Smooth muscle cell (in vitro differentiated cells): ENCODE measurements at regions not wholly inside any gene's neighbourhood (a gene's known extent, or its start where the extent isn't known, plus 50 kb on each side); places are given as distances from the start of the nearest gene placed in this dataset.

Experiments
- DNase-seq: peaks from one replicate; lab custom pipeline; 2025; ENCODE audit not compliant: unreplicated experiment; lab: John Stamatoyannopoulos, UW
- H2AFZ ChIP-seq: fragments of 200-600 bp; sonication (generic); 2 replicates; pipeline ENCODE4 v1.6.0; 2016; ENCODE audit warnings: antibody characterized with exemption, low read depth, mild to moderate bottlenecking
- H3F3A ChIP-seq: fragments of 200-600 bp; sonication (generic); 2 replicates; pipeline ENCODE4 v1.6.0; 2017; ENCODE audit warnings: antibody characterized with exemption, low read depth
- H3K27ac ChIP-seq: fragments of 200-600 bp; sonication (generic); 2 replicates; pipeline ENCODE4 v1.5.1; 2016; ENCODE audit warnings: low read depth, mild to moderate bottlenecking
- H3K27me3 ChIP-seq: fragments of 200-600 bp; sonication (generic); 2 replicates; pipeline ENCODE4 v1.6.1; 2016; ENCODE audit warnings: low read depth, mild to moderate bottlenecking
- H3K36me3 ChIP-seq: fragments of 200-600 bp; sonication (generic); 2 replicates; pipeline ENCODE4 v1.5.1; 2016; ENCODE audit warnings: low read depth
- H3K4me1 ChIP-seq: fragments of 200-600 bp; sonication (generic); 2 replicates; pipeline ENCODE4 v1.5.1; 2016; ENCODE audit warnings: low read depth
- H3K4me2 ChIP-seq: fragments of 200-600 bp; sonication (generic); 2 replicates; pipeline ENCODE4 v1.6.0; 2016; ENCODE audit warnings: mild to moderate bottlenecking
- H3K4me3 ChIP-seq: fragments of 200-600 bp; sonication (generic); 2 replicates; pipeline ENCODE4 v1.5.1; 2016; ENCODE audit warnings: mild to moderate bottlenecking
- H3K79me2 ChIP-seq: fragments of 200-600 bp; sonication (generic); 2 replicates; pipeline ENCODE4 v1.6.0; 2016; ENCODE audit warnings: low read depth, mild to moderate bottlenecking
- H3K9ac ChIP-seq: fragments of 200-600 bp; sonication (generic); 2 replicates; pipeline ENCODE4 v1.6.0; 2016; ENCODE audit warnings: low read depth
- H3K9me3 ChIP-seq: fragments of 200-600 bp; sonication (generic); replicated peaks from 2 replicates; pipeline ENCODE4 v1.5.1; 2016; ENCODE audit warnings: low read depth
- H4K20me1 ChIP-seq: fragments of 200-600 bp; sonication (generic); 2 replicates; pipeline ENCODE4 v1.6.0; 2016; ENCODE audit warnings: low read depth
- WGBS: methylation state at CpG from one replicate; pipeline ENCODE4 v1.1.7; 2016; ENCODE audit warnings: low lambda C conversion rate; 5-methylcytosine and 5-hydroxymethylcytosine counted together
- TF ChIP-seq, protein P1 (sequence below): fragments of 200-600 bp; sonication (generic); IDR thresholded peaks from 2 replicates; pipeline ENCODE4 v1.5.1; 2017; ENCODE audit warnings: borderline replicate concordance, mild to moderate bottlenecking, antibody characterized with exemption; ENCODE audit not compliant: insufficient read depth, poor library complexity, severe bottlenecking

DNA sequence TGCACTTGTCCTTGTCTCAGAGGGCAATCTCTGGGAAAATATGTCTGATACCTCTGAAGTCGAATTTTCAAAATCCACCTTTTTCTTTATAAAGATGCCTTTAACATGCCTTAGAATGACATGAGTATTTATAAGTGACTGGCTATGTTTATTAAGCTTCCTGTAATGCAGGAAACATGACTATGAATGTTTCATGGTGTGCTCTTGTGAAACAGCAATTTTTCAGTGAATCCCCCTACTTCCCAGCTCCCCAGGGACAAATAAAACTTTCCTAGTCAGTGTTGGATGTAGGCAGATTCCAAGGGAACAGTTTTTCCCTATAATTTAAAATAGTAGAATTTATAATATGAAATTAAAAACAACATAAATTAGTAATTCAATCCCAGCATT lies 437.0 kb downstream of the LMO4 start:
- Histone ChIP-seq H2AFZ (no peak overlapping the region), H3K4me1 (no peaks in the 10 kb centered on the region), H3K9me3 (no peaks in the 10 kb centered on the region), H3F3A (no peaks in the 10 kb centered on the region), H4K20me1 (no peaks in the 10 kb centered on the region), H3K79me2 (no peaks in the 10 kb centered on the region), H3K27me3 (no peaks in the 10 kb centered on the region), H3K4me2 (no peak overlapping the region), H3K36me3 (peaks cover 4% of the 10 kb centered on the region), H3K9ac (no peak overlapping the region), H3K4me3 (no peak overlapping the region), H3K27ac (no peak overlapping the region)
- TF ChIP-seq, protein P1, sequence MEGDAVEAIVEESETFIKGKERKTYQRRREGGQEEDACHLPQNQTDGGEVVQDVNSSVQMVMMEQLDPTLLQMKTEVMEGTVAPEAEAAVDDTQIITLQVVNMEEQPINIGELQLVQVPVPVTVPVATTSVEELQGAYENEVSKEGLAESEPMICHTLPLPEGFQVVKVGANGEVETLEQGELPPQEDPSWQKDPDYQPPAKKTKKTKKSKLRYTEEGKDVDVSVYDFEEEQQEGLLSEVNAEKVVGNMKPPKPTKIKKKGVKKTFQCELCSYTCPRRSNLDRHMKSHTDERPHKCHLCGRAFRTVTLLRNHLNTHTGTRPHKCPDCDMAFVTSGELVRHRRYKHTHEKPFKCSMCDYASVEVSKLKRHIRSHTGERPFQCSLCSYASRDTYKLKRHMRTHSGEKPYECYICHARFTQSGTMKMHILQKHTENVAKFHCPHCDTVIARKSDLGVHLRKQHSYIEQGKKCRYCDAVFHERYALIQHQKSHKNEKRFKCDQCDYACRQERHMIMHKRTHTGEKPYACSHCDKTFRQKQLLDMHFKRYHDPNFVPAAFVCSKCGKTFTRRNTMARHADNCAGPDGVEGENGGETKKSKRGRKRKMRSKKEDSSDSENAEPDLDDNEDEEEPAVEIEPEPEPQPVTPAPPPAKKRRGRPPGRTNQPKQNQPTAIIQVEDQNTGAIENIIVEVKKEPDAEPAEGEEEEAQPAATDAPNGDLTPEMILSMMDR = no peak
- WGBS = 94% methylated on average over 1 of the region's 1 CpG
- no peak for DNase-seq

DNA sequence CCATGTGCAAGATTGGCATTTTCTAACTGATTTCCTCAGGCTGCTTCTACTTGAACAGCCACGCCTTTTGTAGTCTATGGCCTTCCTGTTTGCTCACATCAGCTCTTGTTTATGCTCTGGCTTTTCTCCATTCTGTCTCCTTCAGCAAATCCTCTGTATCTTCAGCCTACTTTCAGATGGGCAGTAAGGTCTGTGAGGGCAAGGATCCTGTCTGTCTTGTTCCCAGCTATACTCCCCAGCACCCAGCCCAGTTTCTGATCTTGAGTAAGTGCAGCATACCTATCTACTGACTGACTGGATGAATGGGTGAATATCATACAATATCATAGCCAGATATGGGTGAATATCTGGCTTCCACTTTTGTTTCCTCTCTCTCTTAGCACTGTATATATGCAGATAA lies 438.1 kb downstream of the LMO4 start:
- Histone ChIP-seq H3K27me3 (no peaks in the 10 kb centered on the region), H3F3A (no peaks in the 10 kb centered on the region), H3K9me3 (no peaks in the 10 kb centered on the region), H3K36me3 (peaks cover 4% of the 10 kb centered on the region), H4K20me1 (no peaks in the 10 kb centered on the region), H3K4me3 (no peak overlapping the region), H3K27ac (no peak overlapping the region), H2AFZ (no peak overlapping the region), H3K4me1 (no peaks in the 10 kb centered on the region), H3K4me2 (no peak overlapping the region), H3K9ac (no peak overlapping the region), H3K79me2 (no peaks in the 10 kb centered on the region)
- WGBS = 36% methylated on average over 1 of the region's 1 CpG
- no peak for DNase-seq
- TF ChIP-seq, protein P1 = no peak

DNA sequence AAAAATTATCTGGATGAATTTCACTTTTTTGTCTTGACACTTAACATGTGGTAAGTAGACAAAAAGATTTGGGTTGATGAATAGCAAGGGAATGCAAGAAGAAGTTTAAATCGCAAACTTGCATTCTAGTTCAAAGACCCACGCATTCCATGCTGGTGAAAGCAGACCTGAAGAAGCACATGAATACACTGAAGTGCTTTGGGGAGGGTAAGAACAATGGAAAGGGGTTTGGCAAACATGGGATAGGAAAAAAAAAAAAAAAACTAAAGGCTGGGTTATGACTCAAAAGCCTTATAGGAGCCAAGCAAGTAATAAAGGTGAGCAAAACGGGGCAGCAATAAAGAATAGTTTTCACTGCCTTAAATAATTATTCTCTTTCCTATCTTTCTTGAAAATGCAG lies 450.2 kb downstream of the LMO4 start:
- Histone ChIP-seq H3K36me3 (no peaks in the 10 kb centered on the region), H3K4me2 (no peak overlapping the region), H3K79me2 (no peaks in the 10 kb centered on the region), H2AFZ (no peak overlapping the region), H3K4me1 (no peaks in the 10 kb centered on the region), H4K20me1 (no peaks in the 10 kb centered on the region), H3K9me3 (no peaks in the 10 kb centered on the region), H3F3A (no peaks in the 10 kb centered on the region), H3K27me3 (no peaks in the 10 kb centered on the region), H3K4me3 (no peak overlapping the region), H3K27ac (no peak overlapping the region), H3K9ac (no peak overlapping the region)
- no peak for DNase-seq
- TF ChIP-seq, protein P1 = no peak
- 81% methylated on average over 3 of the region's 3 CpGs for WGBS

DNA sequence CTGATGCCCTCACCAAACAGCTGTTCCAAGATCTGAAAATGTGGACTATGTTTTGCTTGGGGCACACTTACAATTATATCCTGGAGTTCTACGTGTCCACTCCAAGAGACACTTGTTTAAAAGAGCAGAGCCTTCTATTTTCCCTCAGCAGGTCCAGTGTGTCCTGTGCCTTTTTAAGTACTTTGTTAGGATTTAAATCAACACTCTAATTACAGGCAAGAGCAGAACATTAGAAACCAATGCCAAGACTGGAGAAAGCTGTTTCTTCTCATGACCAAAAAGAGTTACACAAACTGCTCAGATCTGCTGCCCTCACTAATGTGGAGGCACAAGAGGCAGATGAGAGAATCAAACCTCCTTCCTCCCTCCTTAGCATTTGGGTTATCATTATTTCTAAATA lies 452.9 kb downstream of the LMO4 start:
- no peak overlapping the region for H3K4me2 ChIP-seq
- no peaks in the 10 kb centered on the region for H3K27me3 ChIP-seq
- no peak for DNase-seq
- no peak overlapping the region for H3K27ac ChIP-seq
- no peak overlapping the region for H3K4me3 ChIP-seq
- H3K79me2 ChIP-seq = no peaks in the 10 kb centered on the region
- no peak overlapping the region for H2AFZ ChIP-seq
- H4K20me1 ChIP-seq = no peaks in the 10 kb centered on the region
- H3K9me3 ChIP-seq = no peaks in the 10 kb centered on the region
- TF ChIP-seq, protein P1 = no peak
- H3K4me1 ChIP-seq = no peaks in the 10 kb centered on the region
- no peaks in the 10 kb centered on the region for H3F3A ChIP-seq
- 88% methylated on average over 1 of the region's 1 CpG for WGBS
- no peak overlapping the region for H3K9ac ChIP-seq
- no peaks in the 10 kb centered on the region for H3K36me3 ChIP-seq
